ENCODE measurements at regions not wholly inside any gene's neighbourhood (a gene's known extent, or its start where the extent isn't known, plus 50 kb on each side); places are given as distances from the start of the nearest gene placed in this dataset.
A peak's percentile ranks its signal among the peaks of the same experiment; 100 is the strongest.

GRCh38 chr16:61366006-61366405 is 670.2 kb downstream of the CDH8 start:
- Histone ChIP-seq H3K27ac (no peak overlapping the region), H3K4me1 (replicated peaks in 1 of 2) (peaks cover 0 to 23% of the 10 kb centered on the region in 2 donors), H3K4me3 (no peak overlapping the region)
- ATAC-seq (replicated peaks in 6 of 8) = no peak
- 0 to 100% (median 25%) methylated on average over 1 to 2 of the region's 2 CpGs; no CpG with 5 or more reads in 1 of the 10 experiments for WGBS, 10 experiments
- in situ Hi-C loops (cut with MboI; ENCODE audit: low pct_unique_long_range_greater_than_20kb in 2 of 9, low sequenced_read_pairs in 9 of 9, unreplicated experiment in 9 of 9) = no loop called here

DNA sequence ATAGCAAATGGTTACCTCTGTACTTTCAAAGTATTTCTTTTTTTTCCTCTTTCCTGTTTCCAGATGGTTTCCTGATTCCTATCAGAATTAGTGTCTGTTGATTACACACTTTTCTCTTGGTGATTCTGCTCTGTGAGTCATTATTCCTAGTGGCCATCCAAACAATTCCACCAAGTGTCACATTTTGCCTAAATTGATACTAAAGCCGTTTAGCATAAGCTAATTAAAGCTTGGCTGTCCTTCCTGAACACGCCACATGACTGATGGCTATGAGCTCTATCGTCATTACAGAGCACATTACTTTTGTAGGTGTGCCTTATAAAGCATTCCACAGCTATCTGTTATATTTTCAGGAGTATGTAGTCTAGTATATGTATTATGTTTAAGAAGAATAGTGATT is 671.2 kb downstream of the CDH8 start:
- in situ Hi-C loops (cut with MboI; ENCODE audit: low pct_unique_long_range_greater_than_20kb in 2 of 9, low sequenced_read_pairs in 9 of 9, unreplicated experiment in 9 of 9) = no loop called here
- Histone ChIP-seq H3K4me3 (no peak overlapping the region), H3K27ac (no peak overlapping the region), H3K4me1 (replicated peaks in 1 of 2) (peaks cover 0 to 19% of the 10 kb centered on the region in 2 donors)
- WGBS, 10 experiments = 0 to 73% (median 12%) methylated on average over 1 to 3 of the region's 3 CpGs; no CpG with 5 or more reads in 1 of the 10 experiments
- peak in 5 of 8 experiments; percentile 51 to 78 (median 56) for ATAC-seq (replicated peaks in 6 of 8)

DNA sequence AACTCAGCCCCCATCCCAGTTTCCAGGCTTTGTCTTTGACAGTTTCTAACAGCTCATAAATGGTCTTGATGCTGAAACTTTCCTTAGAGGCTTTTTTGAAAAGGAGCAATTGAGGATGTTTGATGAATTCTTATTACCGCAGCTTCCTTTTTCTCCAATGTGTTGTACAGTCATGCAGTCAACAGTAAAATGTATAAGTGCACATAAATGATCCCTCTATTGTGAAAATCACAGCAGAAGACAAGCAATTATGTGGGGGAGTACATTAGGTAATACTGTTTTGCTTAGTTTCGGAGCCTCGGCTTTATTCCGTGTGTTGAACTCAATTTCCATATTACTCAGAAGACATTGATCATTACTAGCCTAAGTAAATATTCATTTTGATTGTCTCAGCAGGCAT is 673.7 kb downstream of the CDH8 start:
- ATAC-seq (replicated peaks in 6 of 8) = peak in 5 of 8 experiments; percentile 24 to 77 (median 31)
- 67 to 95% (median 84%) methylated on average over 3 to 4 of the region's 4 CpGs; no CpG with 5 or more reads in 3 of the 10 experiments for WGBS, 10 experiments
- H3K4me1 ChIP-seq (replicated peaks in 1 of 2) = peaks cover 0 to 19% of the 10 kb centered on the region in 2 donors
- H3K4me3 ChIP-seq = no peak overlapping the region
- no peak overlapping the region for H3K27ac ChIP-seq
- in situ Hi-C loops (cut with MboI; ENCODE audit: low pct_unique_long_range_greater_than_20kb in 2 of 9, low sequenced_read_pairs in 9 of 9, unreplicated experiment in 9 of 9) = no loop called here

DNA sequence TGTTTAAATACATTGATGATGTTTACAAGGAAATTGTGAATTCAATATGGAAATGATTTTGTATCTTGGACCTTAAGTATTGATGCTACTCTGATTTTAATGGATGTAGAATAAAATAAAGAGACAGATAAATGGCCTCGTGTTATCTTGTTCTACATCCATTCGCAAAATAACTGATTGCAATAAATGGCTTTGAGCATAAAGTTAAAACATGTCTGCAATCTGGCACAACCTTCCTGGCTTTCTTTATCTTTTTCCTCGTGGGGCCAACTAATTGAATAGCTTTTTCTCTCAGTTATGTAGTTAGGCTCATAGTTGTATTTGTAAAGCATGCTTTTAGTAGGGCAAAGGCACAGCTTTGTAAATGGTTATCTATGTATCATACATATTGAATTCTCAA is 691.4 kb downstream of the CDH8 start:
- Histone ChIP-seq H3K4me1 (replicated peaks in 1 of 2) (no peaks in the 10 kb centered on the region), H3K4me3 (no peak overlapping the region), H3K27ac (no peak overlapping the region)
- WGBS, 10 experiments = 0 to 89% (median 76%) methylated on average over 1 to 3 of the region's 3 CpGs
- ATAC-seq (replicated peaks in 6 of 8) = no peak
- in situ Hi-C loops (cut with MboI; ENCODE audit: low pct_unique_long_range_greater_than_20kb in 2 of 9, low sequenced_read_pairs in 9 of 9, unreplicated experiment in 9 of 9) = no loop called here

- Histone ChIP-seq H3K4me1 (replicated peaks in 1 of 2) (peaks cover 0 to 2% of the 10 kb centered on the region in 2 donors), H3K27ac (no peak overlapping the region), H3K4me3 (no peak overlapping the region)
- no peak for ATAC-seq (replicated peaks in 6 of 8)
- 0 to 100% (median 71%) methylated on average over 1 to 2 of the region's 2 CpGs; no CpG with 5 or more reads in 3 of the 10 experiments for WGBS, 10 experiments
- in situ Hi-C loops (cut with MboI; ENCODE audit: low pct_unique_long_range_greater_than_20kb in 2 of 9, low sequenced_read_pairs in 9 of 9, unreplicated experiment in 9 of 9) = no loop called here
Observed at GRCh38 chr16:61332461-61332860, 703.8 kb downstream of the CDH8 start.

DNA sequence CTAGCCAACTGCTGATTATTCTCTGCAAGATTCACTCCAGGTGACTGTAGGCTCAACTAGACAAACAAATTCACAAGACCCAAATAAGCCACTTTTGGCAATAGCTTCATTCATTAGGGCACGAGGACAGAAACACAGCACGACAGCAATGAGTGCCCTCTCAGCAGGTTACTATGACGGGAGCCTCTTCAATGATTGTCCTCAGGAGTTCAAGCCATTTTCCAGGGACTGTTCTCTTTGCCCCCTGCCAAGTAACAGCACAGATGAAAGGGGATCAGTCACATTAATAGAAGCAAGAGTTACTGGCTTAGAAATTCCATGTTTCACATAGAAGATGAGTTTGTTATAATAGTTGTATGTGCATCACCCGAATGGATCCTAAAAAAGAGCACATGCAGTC is 712.2 kb downstream of the CDH8 start:
- ATAC-seq (replicated peaks in 6 of 8) = no peak
- 9 to 80% (median 47%) methylated on average over 1 to 4 of the region's 4 CpGs; no CpG with 5 or more reads in 3 of the 10 experiments for WGBS, 10 experiments
- Histone ChIP-seq H3K27ac (no peak overlapping the region), H3K4me1 (replicated peaks in 1 of 2) (no peaks in the 10 kb centered on the region), H3K4me3 (no peak overlapping the region)
- in situ Hi-C loops (cut with MboI; ENCODE audit: low pct_unique_long_range_greater_than_20kb in 2 of 9, low sequenced_read_pairs in 9 of 9, unreplicated experiment in 9 of 9) = no loop called here

- Histone ChIP-seq H3K4me1 (replicated peaks in 1 of 2) (no peaks in the 10 kb centered on the region), H3K27ac (no peak overlapping the region), H3K4me3 (no peak overlapping the region)
- peak in 1 of 8 experiments; percentile 23 for ATAC-seq (replicated peaks in 6 of 8)
- 30 to 100% (median 74%) methylated on average over 1 to 5 of the region's 6 CpGs; no CpG with 5 or more reads in 1 of the 10 experiments for WGBS, 10 experiments
- in situ Hi-C loops (cut with MboI; ENCODE audit: low pct_unique_long_range_greater_than_20kb in 2 of 9, low sequenced_read_pairs in 9 of 9, unreplicated experiment in 9 of 9) = no loop called here
Observed at GRCh38 chr16:61323456-61323855, 712.8 kb downstream of the CDH8 start.

- in situ Hi-C loops (cut with MboI; ENCODE audit: low pct_unique_long_range_greater_than_20kb in 2 of 9, low sequenced_read_pairs in 9 of 9, unreplicated experiment in 9 of 9) = no loop called here
- no peak overlapping the region for H3K27ac ChIP-seq
- 0 to 100% (median 86%) methylated on average over 1 of the region's 1 CpG; no CpG with 5 or more reads in 3 of the 10 experiments for WGBS, 10 experiments
- H3K4me3 ChIP-seq = no peak overlapping the region
- no peaks in the 10 kb centered on the region for H3K4me1 ChIP-seq (replicated peaks in 1 of 2)
- no peak for ATAC-seq (replicated peaks in 6 of 8)
Observed at GRCh38 chr16:61320791-61321190, 715.4 kb downstream of the CDH8 start.

DNA sequence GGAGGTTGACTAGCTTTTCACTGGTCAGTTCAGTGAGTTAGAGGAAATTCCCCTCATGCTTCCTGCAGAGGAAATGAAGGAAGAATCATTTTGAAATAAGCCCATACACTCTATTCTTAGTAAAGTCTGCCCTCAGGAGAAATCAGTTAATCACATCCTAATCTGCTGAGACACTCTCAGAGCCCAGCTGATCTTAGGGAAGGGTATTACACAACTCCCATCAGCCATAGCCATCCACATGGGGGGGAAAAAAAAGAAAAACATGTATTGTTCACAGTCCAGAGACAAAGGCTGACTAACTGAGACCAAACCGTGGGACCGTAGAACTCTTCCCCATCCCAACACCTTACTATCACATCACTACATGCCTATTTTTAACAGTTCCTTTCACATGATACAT is 722.3 kb downstream of the CDH8 start:
- H3K4me1 ChIP-seq (replicated peaks in 1 of 2) = no peaks in the 10 kb centered on the region
- no peak overlapping the region for H3K27ac ChIP-seq
- WGBS, 10 experiments = 25 to 100% (median 83%) methylated on average over 1 to 2 of the region's 2 CpGs; no CpG with 5 or more reads in 4 of the 10 experiments
- H3K4me3 ChIP-seq = no peak overlapping the region
- in situ Hi-C loops (cut with MboI; ENCODE audit: low pct_unique_long_range_greater_than_20kb in 2 of 9, low sequenced_read_pairs in 9 of 9, unreplicated experiment in 9 of 9) = no loop called here
- no peak for ATAC-seq (replicated peaks in 6 of 8)

- in situ Hi-C loops (cut with MboI; ENCODE audit: low pct_unique_long_range_greater_than_20kb in 2 of 9, low sequenced_read_pairs in 9 of 9, unreplicated experiment in 9 of 9) = no loop called here
- Histone ChIP-seq H3K4me3 (no peak overlapping the region), H3K27ac (no peak overlapping the region), H3K4me1 (replicated peaks in 1 of 2) (no peaks in the 10 kb centered on the region)
- ATAC-seq (replicated peaks in 6 of 8) = no peak
- WGBS, 10 experiments = 0 to 33% methylated on average over 1 of the region's 1 CpG; no CpG with 5 or more reads in 8 of the 10 experiments
Observed at GRCh38 chr16:61309386-61309785, 726.9 kb downstream of the CDH8 start.

DNA sequence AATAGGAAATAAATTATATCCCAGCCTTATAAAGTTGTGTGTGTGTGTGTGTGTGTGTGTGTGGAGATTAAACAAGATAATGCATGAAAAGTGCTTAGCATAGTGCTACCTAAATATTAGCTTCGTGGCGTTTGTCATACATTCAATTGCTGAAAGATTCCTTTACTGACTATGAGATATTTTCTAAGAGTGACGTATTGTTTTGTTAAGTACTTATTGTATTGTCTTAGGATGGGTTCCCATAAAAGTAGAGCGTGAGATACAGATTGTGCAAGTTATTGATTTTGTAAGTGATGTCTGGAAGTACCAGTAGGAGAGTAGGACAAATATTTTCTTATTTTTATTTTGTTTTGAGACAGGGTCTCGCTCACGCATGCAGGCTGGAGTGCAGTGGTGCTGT is 730.0 kb downstream of the CDH8 start:
- Histone ChIP-seq H3K4me3 (no peak overlapping the region), H3K27ac (no peak overlapping the region), H3K4me1 (replicated peaks in 1 of 2) (no peaks in the 10 kb centered on the region)
- no peak for ATAC-seq (replicated peaks in 6 of 8)
- 13 to 100% (median 74%) methylated on average over 3 to 6 of the region's 6 CpGs; no CpG with 5 or more reads in 2 of the 10 experiments for WGBS, 10 experiments
- in situ Hi-C loops (cut with MboI; ENCODE audit: low pct_unique_long_range_greater_than_20kb in 2 of 9, low sequenced_read_pairs in 9 of 9, unreplicated experiment in 9 of 9) = no loop called here

- Histone ChIP-seq H3K27ac (no peak overlapping the region), H3K4me1 (replicated peaks in 1 of 2) (no peaks in the 10 kb centered on the region), H3K4me3 (no peak overlapping the region)
- no peak for ATAC-seq (replicated peaks in 6 of 8)
- in situ Hi-C loops (cut with MboI; ENCODE audit: low pct_unique_long_range_greater_than_20kb in 2 of 9, low sequenced_read_pairs in 9 of 9, unreplicated experiment in 9 of 9) = no loop called here
- WGBS, 10 experiments = 0 to 100% (median 97%) methylated on average over 1 to 2 of the region's 3 CpGs; no CpG with 5 or more reads in 4 of the 10 experiments
Observed at GRCh38 chr16:61296814-61297213, 739.4 kb downstream of the CDH8 start.

DNA sequence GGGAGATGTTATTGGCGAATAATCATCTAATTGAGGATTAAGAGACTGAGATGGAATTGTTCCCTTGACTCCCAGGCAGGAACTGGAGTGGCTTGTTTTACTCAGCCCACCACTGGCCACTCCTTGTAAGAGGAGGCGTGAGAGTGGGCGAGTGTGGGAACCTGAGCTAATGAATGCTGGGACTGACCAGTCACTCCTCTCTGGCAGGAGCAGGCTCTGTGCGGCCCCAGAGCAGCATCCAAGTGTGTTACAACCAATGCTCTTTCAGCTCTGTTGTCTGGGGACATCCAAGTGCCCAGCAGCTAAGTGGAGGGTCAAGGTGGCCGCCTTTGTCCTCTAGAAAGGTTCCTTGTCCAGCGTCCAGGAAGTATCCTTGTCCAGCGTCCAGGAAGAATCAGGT is 739.9 kb downstream of the CDH8 start:
- in situ Hi-C loops (cut with MboI; ENCODE audit: low pct_unique_long_range_greater_than_20kb in 2 of 9, low sequenced_read_pairs in 9 of 9, unreplicated experiment in 9 of 9) = no loop called here
- Histone ChIP-seq H3K4me3 (no peak overlapping the region), H3K4me1 (replicated peaks in 1 of 2) (no peaks in the 10 kb centered on the region), H3K27ac (no peak overlapping the region)
- 3 to 100% (median 80%) methylated on average over 1 to 7 of the region's 7 CpGs for WGBS, 10 experiments
- no peak for ATAC-seq (replicated peaks in 6 of 8)

DNA sequence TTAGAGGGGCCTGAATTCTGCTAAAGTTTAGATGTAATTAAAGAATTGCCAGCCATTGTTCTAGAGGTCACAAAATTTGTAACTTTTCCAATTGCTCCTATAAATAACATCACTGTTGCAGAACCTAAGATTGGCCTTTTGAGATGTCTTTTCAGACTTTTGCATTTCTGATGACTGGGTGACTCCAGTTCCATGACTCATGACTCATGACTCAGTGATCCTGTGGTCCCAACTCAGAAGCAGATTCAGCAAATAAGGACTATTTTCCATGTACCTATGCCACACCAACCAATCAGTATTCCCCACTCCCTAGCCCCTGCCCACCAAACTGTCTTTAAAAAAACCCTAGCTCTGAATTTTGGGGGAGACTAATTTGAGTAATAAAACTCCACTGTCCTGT is 740.9 kb downstream of the CDH8 start:
- in situ Hi-C loops (cut with MboI; ENCODE audit: low pct_unique_long_range_greater_than_20kb in 2 of 9, low sequenced_read_pairs in 9 of 9, unreplicated experiment in 9 of 9) = no loop called here
- H3K4me1 ChIP-seq (replicated peaks in 1 of 2) = no peaks in the 10 kb centered on the region
- H3K27ac ChIP-seq = no peak overlapping the region
- no peak for ATAC-seq (replicated peaks in 6 of 8)
- H3K4me3 ChIP-seq = no peak overlapping the region
